Daoy (cell line): ENCODE measurements at regions not wholly inside any gene's neighbourhood (a gene's known extent, or its start where the extent isn't known, plus 50 kb on each side); places are given as distances from the start of the nearest gene placed in this dataset.

Source experiments
- DNase-seq: peaks from one replicate; pipeline ENCODE4 v3.0.0-alpha.2; 2015; ENCODE audit warnings: low read depth

- DNase-seq: no peak
These were observed 94.3 kb upstream of the BHLHE23 start for GRCh38 chr20:63100926-63101699.

DNA sequence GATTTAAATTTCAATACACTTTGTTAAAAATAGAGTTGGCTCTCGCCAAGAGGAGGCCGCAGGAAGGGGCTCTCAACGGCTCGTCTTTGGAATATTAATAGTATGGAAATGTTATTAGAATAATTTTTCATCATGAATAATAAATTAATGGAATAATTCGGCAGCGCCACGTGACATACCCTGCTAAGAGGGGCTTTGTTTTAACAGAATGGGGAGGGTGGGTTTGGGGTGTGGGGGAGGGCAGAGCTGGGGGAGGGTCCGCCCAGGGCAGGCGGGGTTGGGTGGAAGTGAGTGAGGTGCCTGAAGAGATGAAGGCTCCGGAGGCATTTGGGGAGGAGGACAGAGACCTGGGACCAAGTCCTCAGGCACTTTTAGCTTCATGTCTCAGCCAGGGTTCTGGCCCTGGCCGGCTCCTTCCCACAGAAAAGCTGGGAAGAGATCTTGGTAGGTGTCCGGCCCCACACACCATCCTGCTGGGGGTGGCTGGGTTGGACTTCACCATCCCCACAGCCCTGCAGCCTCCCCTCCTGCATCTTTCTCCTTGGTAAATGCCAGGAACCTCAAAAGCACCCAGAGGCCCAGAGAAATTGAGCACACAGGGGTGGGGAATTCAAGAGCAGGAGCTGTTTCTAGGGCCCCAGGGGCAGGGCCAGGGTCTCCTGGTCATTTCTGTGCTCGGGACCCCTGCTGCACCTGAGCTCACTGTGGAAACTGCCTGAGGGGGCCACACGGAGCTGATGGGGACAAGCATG, 93.6 kb upstream of the BHLHE23 start:
- no peak for DNase-seq

DNA sequence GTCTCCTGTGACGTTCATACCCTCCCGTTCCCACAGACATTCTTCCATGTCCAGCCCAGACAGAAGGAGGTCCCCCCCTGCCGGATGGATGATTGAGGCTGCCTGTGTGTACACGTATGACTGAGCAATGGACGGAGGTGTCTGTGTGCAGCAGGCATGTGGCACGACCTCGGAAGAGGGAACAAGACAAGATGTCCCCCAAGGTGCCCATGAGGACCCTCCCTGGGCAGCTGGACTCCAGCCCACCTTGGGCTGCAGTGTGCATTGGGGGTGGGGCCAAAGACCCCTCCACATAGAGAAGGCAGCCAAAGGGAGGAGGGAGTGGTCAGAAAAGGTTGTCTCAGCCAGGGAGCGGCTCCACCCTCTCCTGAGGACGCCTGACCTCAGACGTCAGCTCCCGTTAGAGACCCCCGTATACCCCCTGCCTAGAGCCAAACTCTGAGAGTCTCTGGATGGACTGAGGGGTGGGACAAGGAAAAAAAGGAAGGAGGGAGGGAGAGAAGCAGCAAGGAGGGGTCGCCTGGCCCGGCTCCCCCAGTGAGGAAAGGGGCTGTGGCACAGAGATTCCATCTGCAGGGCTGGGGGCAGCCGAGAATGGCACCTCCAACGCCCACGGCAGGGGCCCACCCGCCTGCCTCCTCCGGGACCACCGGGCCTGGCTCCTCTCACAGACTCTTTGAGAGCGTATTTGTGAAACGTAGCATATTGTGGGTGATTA, 92.9 kb upstream of the BHLHE23 start:
- no peak for DNase-seq

- no peak for DNase-seq
These were observed 91.5 kb upstream of the BHLHE23 start for GRCh38 chr20:63098195-63098810.

- no peak for DNase-seq
These were observed 90.6 kb upstream of the BHLHE23 start for GRCh38 chr20:63097336-63097831.

GRCh38 chr20:63096681-63097335, 90.0 kb upstream of the BHLHE23 start:
- DNase-seq: no peak

DNA sequence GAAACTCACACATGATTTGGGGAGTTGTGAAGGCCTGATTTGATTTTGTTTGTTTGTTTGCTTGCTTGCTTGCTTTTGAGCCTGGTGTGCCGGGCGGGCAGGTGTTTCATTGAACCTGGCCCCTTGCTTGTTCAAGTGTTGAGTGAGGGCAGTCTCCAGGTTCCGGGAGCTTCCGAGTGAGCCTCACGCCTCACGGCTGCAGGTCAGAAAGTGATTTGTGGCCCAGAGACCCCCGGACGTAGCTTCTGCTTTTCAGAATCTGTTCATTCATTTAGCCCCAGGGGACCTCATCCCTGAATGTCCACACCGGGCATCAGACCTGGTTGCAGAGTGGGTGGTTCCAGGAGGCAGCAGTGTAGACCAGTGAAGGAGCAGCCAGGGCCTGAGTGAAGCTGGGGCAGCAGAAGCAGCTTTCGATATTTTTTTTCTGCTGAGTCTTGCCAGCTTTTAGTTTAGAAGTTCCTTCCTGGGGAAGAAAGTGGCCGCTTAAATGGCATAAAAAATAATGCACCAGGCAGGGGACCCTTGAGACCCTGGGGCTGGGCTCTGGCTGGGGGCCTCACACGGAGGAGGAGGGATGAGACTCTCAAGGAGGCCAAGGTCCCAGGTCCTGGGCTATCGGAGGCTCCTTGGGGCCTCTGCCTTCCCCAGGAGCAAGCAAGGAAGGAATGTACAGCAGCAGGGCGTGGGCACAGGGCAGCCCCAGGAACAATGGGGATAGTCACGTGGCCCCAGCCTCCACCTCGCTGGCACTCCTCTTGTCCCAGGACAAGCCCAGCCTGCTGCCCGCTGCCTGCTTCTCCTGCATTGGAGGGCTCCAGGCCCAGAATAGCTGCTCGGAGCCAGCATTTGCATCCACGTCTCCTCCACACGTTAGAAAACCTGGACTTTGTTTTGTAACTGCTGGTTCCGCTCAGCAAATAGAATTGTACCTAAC, 89.2 kb upstream of the BHLHE23 start:
- no peak for DNase-seq

DNA sequence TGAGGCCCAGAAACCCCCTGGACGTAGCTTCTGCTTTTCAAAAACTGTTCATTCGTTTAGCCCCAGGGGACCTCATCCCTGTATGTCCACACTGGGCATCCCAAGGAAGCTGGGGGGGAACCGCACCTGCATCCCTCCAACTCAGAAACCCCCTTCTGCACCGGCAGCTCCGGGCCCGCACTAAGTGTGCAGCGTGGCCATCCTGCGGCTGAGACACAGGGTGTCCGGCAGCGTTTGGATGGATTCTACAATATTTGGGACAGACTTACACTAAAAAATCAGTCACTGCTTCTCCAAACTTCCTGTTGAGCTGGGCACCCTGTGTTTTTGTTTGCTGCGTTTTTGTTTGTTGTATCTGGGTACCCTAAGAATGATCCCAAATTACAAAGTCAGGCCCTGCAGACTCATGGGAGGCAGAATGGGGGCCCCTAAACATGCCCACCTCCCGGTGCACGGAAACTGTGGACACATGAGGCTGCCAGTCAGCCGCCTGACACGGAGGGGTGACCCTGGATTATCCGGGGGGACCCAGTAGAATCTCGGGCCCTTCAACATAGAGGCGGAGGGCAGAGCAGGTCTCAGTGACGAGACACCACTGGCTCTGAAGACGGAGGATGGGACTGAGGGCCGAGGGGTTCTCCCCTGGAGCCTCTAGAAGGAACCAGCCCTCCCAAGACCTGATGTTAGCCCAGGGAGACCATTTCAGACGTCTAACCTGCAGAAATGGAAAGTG, 88.2 kb upstream of the BHLHE23 start:
- DNase-seq: no peak

GRCh38 chr20:63093966-63094766, 87.4 kb upstream of the BHLHE23 start:
- no peak for DNase-seq

- DNase-seq: no peak
These were observed 86.0 kb upstream of the BHLHE23 start for GRCh38 chr20:63092660-63093215.

DNA sequence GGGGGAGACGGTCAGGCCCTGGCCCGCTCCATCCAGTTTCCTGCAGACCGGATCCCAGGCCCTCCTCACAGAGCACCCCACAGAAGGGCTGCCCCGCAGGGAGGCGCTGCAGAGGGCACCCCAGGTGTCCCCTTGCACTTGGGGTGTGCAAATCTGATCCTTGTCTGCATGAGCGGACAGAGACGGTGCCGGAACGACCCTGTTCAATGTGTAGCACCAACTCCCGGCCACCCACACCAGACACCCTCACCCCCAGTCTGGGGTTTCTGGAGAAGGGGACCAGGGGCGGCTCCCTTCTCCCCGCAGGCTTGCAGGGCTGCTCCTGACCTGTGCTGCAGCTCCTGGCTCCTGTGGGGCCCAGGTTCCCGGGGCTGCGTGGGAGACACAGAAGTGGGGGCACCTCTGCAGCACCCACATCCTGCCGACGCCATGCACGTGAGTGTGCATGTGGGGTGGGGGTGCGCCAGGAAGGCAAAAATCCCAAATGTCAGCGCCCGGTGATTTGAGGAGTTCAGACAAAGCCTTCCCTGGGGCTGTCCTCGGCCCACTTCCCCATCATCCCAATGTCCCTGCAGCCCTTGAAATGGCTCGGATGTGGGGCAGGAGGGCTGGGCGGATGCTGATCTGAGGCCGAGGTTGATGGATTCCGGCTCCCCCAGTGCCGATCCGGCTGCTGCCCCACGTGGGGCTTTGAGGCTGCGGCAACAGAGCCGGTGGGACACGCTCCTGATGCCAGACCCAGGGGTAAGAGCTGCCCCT, 85.3 kb upstream of the BHLHE23 start:
- DNase-seq: no peak

GRCh38 chr20:63090682-63091571, 84.2 kb upstream of the BHLHE23 start:
- DNase-seq: no peak

- no peak for DNase-seq
These were observed 83.3 kb upstream of the BHLHE23 start for GRCh38 chr20:63090052-63090451.

DNA sequence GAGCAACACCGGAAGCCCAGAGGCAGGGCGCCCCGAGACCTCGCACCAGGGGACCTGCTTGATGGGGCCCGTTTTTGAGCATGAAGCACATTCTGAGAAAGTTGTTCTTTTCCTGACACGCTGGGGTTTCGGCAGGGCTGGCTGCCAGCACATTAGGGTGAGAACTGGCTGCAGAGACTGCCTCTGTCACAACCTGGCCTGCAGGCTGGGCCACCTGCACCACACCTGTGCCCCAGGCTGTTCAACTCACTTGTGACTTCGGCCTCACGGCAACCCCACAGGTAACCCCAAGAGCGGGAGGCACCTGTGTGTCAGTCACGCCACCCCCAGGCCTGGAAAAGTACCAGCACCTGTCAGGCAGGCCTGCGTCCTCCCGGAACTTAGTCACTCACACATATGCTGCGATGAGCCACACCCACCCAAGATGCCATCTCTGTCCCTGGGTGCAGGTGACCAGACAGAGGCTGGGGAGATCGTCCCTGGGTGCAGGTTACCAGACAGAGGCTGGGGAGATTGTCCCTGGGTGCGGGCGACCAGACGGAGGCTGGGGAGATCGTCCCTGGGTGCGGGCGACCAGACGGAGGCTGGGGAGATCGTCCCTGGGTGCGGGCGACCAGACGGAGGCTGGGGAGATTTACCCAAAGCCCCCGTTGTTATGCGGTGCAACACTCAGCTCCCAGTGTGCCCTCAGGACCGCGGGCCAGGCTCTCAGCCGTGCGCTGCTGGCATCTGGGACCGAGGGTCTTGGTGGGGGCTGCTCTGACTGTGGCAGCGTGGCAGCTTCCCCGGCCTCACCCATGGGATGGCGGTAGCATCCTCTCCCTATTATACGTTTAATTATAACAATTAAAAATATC, 82.5 kb upstream of the BHLHE23 start:
- DNase-seq: no peak

- no peak for DNase-seq
These were observed 81.3 kb upstream of the BHLHE23 start for GRCh38 chr20:63087872-63088680.
